ENCODE measurements at regions not wholly inside any gene's neighbourhood (a gene's known extent, or its start where the extent isn't known, plus 50 kb on each side); places are given as distances from the start of the nearest gene placed in this dataset.

DNA sequence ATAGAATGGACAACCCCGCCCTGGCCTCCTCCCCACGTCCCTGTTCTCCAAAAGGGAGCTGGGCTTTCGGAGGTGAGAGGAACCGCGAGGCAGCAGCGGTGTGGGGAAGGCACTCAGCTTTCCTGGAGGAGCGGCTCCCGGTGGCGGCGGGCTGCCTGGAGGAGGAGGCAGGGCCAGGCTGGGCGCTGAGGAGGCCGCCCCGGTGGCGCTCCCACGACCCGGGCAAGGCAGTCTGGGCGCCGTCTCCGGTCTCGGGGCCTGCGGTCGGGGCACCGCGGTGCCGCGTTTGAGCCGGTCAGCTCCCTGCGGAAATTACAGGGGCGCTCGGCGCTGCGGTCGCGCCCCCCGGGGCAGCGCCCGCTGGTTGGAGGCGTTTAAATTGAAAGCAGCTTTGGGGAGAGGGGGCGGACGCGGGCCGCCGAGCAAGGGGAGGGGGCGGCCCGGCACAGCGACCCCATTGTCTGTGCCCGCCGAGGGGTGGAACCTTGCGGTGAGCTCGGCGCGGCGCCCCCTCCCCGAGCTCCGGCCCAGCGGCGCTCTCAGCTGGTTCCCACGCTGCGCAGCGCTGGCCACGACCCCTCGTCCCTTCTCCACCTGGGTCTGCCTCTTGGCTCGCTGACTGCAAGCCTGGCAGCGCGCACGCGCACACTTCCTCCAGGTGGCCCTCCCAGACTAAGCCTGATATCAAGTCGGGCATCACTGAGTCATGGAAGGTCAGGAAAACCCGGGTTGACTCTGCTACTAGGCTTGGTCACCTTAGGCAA is 58.7 kb upstream of the DLX4 start:
- WGBS, 2 experiments (ENCODE audit: extremely low coverage in 1 of 2, insufficient coverage in 1 of 2, insufficient read length in 1 of 2, insufficient replicate concordance in 2 of 2, low coverage in 1 of 2, low lambda C conversion rate in 2 of 2, missing lambda C conversion rate in 1 of 2), result 3% methylated on average over 46 of the region's 69 CpGs; no CpG with 5 or more reads in 1 of the 2 experiments
- no peaks in the 10 kb centered on the region for H3K79me2 ChIP-seq (ENCODE audit: control insufficient read depth in 1 of 2, insufficient read depth in 2 of 2, low read length in 2 of 2)
- TF ChIP-seq POLR2AphosphoS5 (IDR thresholded peaks at IDR 0.05; ENCODE audit: low read depth, low read length), result no peak
- no peak for TF ChIP-seq SP2 (IDR thresholded peaks at IDR 0.05; ENCODE audit: low read length)
- no peak for TF ChIP-seq SIX5 (IDR thresholded peaks at IDR 0.05; ENCODE audit: low read depth, low read length)
- TF ChIP-seq CBX8 (IDR thresholded peaks at IDR 0.05; ENCODE audit: borderline replicate concordance, low read depth, low read length), result no peak
- no peak for TF ChIP-seq RXRA (IDR thresholded peaks at IDR 0.05; ENCODE audit: insufficient read depth, low read depth, low read length)
- no peak for TF ChIP-seq SRF (IDR thresholded peaks at IDR 0.05; ENCODE audit: low read depth, low read length)
- no peak for TF ChIP-seq ASH2L (IDR thresholded peaks at IDR 0.05; ENCODE audit: low read length)
- no peak for TF ChIP-seq BCL11A (IDR thresholded peaks at IDR 0.05; ENCODE audit: low read depth in 2 of 2, low read length in 2 of 2)
- TF ChIP-seq, protein P1, sequence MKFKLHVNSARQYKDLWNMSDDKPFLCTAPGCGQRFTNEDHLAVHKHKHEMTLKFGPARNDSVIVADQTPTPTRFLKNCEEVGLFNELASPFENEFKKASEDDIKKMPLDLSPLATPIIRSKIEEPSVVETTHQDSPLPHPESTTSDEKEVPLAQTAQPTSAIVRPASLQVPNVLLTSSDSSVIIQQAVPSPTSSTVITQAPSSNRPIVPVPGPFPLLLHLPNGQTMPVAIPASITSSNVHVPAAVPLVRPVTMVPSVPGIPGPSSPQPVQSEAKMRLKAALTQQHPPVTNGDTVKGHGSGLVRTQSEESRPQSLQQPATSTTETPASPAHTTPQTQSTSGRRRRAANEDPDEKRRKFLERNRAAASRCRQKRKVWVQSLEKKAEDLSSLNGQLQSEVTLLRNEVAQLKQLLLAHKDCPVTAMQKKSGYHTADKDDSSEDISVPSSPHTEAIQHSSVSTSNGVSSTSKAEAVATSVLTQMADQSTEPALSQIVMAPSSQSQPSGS (IDR thresholded peaks at IDR 0.05; ENCODE audit: low read length), result no peak

More for the DNA sequence above, 58.7 kb upstream of the DLX4 start:
- Histone ChIP-seq H3K18ac (ENCODE audit: extremely low read depth, low read length) (peak overlapping the region; percentile 38), H3K36me3 (ENCODE audit: control insufficient read depth in 2 of 4, insufficient read depth in 4 of 4, low read length in 3 of 4) (no peaks in the 10 kb centered on the region), H3K4me1 (replicated peaks in 1 of 4; ENCODE audit: control insufficient read depth in 3 of 4, insufficient read depth in 4 of 4, low read length in 3 of 4) (peaks cover 1 to 24% (median 17%) of the 10 kb centered on the region in 4 experiments), H2BK120ac (replicated peaks; ENCODE audit: low read depth, low read length) (no peak overlapping the region), H3K27ac (ENCODE audit: low read depth, low read length) (no peak overlapping the region), H3K23ac (ENCODE audit: insufficient read length) (no peak overlapping the region), H2AFZ (ENCODE audit: low read length) (no peak overlapping the region), H4K5ac (ENCODE audit: insufficient read length, low read depth, low read length) (no peak overlapping the region), H3K27me3 (replicated peaks in 1 of 4; ENCODE audit: control insufficient read depth in 3 of 4, extremely low read depth in 1 of 4, insufficient read depth in 3 of 4, low read length in 3 of 4) (peaks cover 12 to 72% (median 66%) of the 10 kb centered on the region in 4 experiments), H3K14ac (ENCODE audit: insufficient read length) (no peak overlapping the region), H2BK12ac (ENCODE audit: low read depth, low read length) (peak overlapping the region; percentile 27; the same call in 1 of the 2 replicates), H4K20me1 (replicated peaks in 1 of 2; ENCODE audit: control insufficient read depth in 1 of 2, insufficient read depth in 2 of 2, low read length in 2 of 2) (peaks cover 0 to 4% of the 10 kb centered on the region in 2 experiments), H2BK5ac (ENCODE audit: low read depth, low read length) (no peak overlapping the region; the same call in 1 of the 2 replicates), H4K91ac (replicated peaks; ENCODE audit: insufficient read length, low read length) (no peak overlapping the region), H3K9me3 (ENCODE audit: insufficient read depth in 2 of 2, low read depth in 1 of 2, low read length in 1 of 2) (no peaks in the 10 kb centered on the region), H2BK20ac (ENCODE audit: low read length) (no peak overlapping the region), H2AK5ac (ENCODE audit: low read depth, low read length) (no peak overlapping the region), H3K4me3 (ENCODE audit: extremely low read depth in 1 of 4, insufficient read depth in 2 of 4, low read depth in 3 of 4, low read length in 4 of 4) (peak overlapping the region; percentile 42 to 69 (median 60)), H3K56ac (replicated peaks; ENCODE audit: insufficient read length, low read depth, low read length) (no peak overlapping the region), H3K9ac (replicated peaks in 1 of 4; ENCODE audit: extremely low read depth in 1 of 4, low read depth in 3 of 4, low read length in 3 of 4) (no peak overlapping the region), H3K4me2 (ENCODE audit: insufficient read depth in 1 of 2, low read depth in 2 of 2, low read length in 2 of 2) (peak overlapping the region; percentile 56 to 88), H2BK15ac (ENCODE audit: low read length) (no peak overlapping the region), H4K8ac (ENCODE audit: extremely low read depth, insufficient read depth, low read length) (peak overlapping the region; percentile 46; the same call in 1 of the 2 replicates), H3K79me1 (ENCODE audit: low read depth, low read length) (no peaks in the 10 kb centered on the region), H3K23me2 (ENCODE audit: low read depth, low read length) (peaks cover 2% of the 10 kb centered on the region; the same call in 1 of the 2 replicates), H3K4ac (replicated peaks; ENCODE audit: insufficient read length, low read depth, low read length) (no peak overlapping the region)
- CTCF ChIA-PET (ENCODE audit: partially characterized antibody), result interaction anchor here (0.6 to 10.0 kb wide), 31 partner anchors 10 to 709 kb away, joined by 3 to 156 read pairs (median 5); partner anchors contain the start of gene DLX3
- peak in 1 of 2 experiments; percentile 82 for DNase-seq (ENCODE audit: low read depth in 1 of 2, low spot score in 2 of 2)
- FAIRE-seq, result peak; percentile 77
- POLR2A ChIA-PET (ENCODE audit: partially characterized antibody), result interaction anchor here (0.9 to 4.2 kb wide), 17 partner anchors 9 to 84 kb away, joined by 3 to 14 read pairs (median 4); partner anchors contain the start of gene DLX3
